ENCODE measurements at regions not wholly inside any gene's neighbourhood (a gene's known extent, or its start where the extent isn't known, plus 50 kb on each side); places are given as distances from the start of the nearest gene placed in this dataset.

DNA sequence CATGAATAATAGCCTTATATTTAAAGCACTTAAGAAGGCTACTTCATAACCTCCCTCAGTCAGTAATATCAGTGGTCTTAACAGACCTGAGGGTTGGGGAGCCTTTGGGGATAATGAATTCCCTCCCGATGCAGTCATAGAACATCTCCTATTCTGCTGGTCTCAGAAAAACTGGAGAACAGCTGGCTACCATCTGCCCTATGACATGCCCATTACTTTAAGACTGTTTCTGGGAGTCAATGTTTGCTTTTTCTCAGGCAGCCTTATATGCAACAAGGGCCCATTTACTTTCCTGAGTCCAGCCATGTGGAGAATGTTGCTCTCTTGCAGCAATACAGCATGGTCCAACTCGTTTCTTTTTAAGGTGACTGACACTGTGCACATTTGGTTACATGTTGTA lies 161.7 kb upstream of the PARP11 start:
- TF ChIP-seq, protein P1, sequence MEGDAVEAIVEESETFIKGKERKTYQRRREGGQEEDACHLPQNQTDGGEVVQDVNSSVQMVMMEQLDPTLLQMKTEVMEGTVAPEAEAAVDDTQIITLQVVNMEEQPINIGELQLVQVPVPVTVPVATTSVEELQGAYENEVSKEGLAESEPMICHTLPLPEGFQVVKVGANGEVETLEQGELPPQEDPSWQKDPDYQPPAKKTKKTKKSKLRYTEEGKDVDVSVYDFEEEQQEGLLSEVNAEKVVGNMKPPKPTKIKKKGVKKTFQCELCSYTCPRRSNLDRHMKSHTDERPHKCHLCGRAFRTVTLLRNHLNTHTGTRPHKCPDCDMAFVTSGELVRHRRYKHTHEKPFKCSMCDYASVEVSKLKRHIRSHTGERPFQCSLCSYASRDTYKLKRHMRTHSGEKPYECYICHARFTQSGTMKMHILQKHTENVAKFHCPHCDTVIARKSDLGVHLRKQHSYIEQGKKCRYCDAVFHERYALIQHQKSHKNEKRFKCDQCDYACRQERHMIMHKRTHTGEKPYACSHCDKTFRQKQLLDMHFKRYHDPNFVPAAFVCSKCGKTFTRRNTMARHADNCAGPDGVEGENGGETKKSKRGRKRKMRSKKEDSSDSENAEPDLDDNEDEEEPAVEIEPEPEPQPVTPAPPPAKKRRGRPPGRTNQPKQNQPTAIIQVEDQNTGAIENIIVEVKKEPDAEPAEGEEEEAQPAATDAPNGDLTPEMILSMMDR (IDR thresholded peaks at IDR 0.05; ENCODE audit: low read depth, low read length): no peak
- no peak for DNase-seq (ENCODE audit: extremely low read depth, low read depth)

DNA sequence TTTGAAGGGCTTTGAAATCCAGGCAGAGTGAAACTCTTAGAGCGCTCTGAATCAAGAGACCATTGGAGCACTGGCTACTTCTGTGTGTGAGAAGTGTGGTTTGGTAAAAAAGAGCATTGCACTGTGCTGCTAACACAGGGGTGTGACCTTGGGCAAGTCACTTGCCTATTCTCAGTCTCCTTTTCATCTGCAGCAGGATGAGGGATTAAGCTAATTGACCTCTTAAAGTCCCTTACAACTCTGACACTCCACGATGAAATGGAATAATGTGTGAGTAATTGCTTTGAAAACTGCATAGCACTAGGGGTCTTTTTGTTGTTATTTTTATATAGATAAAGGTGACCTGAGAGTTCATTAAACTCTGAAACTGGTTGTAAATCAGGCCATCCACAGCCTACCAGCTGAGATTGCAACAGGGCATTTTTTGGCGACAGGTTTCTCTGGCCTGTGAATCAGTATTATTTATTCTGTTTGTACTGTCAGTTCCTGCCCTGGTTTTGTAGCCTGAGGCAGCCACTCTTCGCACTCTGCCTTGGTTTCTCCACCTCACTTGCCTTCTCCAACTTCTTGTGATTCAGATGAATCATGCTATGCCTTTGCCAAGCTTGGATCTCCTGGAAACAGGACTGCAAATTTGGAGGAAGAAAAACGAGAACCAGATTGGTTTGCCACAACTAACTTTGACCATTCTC lies 159.9 kb upstream of the PARP11 start:
- no peak for DNase-seq (ENCODE audit: extremely low read depth, low read depth)
- TF ChIP-seq, protein P1 (IDR thresholded peaks at IDR 0.05; ENCODE audit: low read depth, low read length): no peak

DNA sequence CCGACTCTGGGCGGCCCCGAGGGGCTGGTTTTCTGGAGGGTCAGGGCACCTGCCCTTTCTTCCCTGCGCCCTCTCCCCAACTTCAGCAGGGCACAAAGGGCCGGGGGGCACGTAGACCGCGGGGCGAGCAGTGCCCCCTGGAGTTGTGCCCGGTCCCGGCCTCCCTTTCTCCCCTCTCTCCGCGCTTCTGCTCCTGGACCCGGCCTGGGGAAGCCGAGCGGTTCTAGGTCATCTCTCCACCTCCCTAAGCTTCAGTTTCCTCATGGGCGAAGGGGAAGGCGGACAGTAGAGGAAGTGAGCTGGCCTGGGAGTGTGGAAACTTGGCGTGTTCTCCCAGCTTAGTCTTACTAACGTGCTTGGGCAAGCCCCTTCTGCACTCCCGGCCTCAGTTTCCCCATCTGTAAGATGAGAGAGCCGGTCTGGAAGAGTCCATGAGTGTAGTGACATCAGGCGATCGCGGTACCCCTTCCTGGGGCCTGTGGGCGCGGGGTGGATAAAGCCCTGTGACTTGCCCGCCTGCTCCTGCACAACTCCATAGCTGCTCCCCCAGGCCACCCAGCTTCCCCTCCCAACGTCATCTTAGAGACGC lies 158.6 kb upstream of the PARP11 start:
- TF ChIP-seq, protein P1 (IDR thresholded peaks at IDR 0.05; ENCODE audit: low read depth, low read length): no peak
- DNase-seq (ENCODE audit: extremely low read depth, low read depth): no peak

DNA sequence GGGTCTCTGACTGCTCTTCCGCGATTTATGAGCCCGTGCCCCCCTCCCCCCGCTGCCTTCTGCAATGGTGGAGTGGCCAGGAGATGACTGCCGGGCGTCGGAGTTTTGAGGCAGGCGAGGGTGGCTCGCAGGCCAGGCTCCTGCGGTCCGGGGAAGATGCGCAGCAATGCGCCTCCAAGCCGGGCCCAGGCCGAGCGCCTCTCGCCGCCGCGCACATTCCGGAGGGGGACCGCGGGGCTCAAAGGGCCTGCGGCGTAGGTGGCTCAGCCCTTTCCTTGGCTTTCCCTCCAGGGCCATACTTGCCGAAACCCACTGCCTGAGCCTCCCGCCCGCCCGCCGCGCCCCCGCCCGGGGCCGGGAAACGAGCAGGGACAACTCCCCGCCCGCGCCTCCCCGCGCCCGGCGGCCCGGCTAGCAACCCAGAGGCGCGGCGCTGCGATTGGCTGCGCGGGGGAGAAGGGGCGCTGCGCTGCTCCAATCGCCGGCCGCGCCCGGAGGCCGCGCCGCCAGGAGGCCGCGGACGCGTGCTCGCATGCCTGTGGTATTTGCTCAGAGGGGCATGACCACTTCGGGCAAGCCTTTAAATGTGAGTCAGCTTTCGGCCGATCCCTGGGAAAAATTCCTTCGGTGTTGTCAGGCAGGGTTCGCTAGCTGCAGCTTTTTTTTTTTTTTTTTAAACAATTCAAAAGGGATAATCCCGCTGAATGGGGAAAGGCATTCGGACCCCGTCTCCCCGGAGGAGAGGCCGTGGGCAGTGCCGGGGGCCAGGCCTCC lies 157.9 kb upstream of the PARP11 start:
- TF ChIP-seq, protein P1 (IDR thresholded peaks at IDR 0.05; ENCODE audit: low read depth, low read length): no peak
- peak; percentile 96 for DNase-seq (ENCODE audit: extremely low read depth, low read depth)

DNA sequence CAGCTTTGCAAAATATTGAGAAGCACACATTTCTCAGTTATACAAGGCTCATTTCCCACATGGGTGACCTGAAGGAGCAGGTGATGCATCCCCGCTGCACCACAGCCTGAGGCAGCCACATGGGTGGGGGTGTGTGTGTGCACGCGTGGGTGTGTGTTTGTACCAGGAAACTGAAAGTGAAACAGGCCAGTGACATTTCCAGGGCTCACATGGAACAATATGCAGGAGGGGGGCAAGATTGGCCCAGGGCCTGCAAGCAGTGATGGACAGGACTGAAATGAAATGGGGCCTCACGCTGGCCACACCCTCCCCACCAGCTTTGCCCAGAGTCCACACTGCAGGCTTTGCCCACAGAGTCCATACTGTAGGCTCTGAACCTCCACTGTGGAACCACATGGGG lies 154.2 kb upstream of the PARP11 start:
- DNase-seq (ENCODE audit: extremely low read depth, low read depth): no peak
- TF ChIP-seq, protein P1 (IDR thresholded peaks at IDR 0.05; ENCODE audit: low read depth, low read length): no peak

DNA sequence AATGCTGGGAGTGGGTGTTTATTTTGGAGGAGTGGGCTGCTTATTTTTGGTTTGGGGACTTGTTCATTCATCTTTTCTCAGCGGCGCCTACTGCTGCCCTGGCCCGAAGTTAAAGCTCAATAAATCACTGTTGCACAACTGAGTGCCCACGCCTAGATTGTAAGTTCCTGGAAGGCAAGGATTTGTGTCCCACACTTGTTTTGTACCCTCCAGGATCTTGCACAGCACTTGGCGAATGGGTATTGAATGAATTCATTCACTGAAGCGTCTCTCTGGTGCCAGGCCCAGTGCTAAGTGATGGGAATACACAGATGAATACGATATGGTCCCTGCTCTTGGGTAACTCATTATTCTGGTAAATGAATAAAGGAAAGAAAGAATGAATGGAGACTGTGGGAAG lies 153.3 kb upstream of the PARP11 start:
- TF ChIP-seq, protein P1 (IDR thresholded peaks at IDR 0.05; ENCODE audit: low read depth, low read length): no peak
- DNase-seq (ENCODE audit: extremely low read depth, low read depth): no peak

DNA sequence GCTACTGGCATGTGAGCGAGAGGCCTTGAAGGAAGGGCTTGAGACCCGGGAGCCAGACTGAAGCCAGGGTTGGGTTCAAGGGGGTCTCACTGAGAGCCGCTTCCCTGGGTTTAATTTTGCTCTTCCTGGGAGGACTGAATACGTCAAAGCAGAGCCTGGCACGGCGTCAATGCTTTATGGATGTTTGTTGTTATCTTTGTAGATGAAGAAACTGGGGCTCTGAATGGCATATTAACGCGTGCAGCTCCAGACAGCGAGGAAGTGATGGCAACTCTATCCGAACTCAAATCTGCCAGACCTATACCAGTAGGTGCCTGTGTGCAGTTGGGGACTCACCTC lies 152.8 kb upstream of the PARP11 start:
- TF ChIP-seq, protein P1 (IDR thresholded peaks at IDR 0.05; ENCODE audit: low read depth, low read length): no peak
- no peak for DNase-seq (ENCODE audit: extremely low read depth, low read depth)

Measured in AG09319 (cell line).